Lower lobe of right lung (tissue), 2 donors: ENCODE measurements at regions not wholly inside any gene's neighbourhood (a gene's known extent, or its start where the extent isn't known, plus 50 kb on each side); places are given as distances from the start of the nearest gene placed in this dataset.

Experiments
- ATAC-seq, 2 donors: fragments of 200-7000 bp; cut with Tn5 transposase; one replicate each; pipeline ENCODE4 v1.9.1; 2020 to 2022; ENCODE audit warnings: mild to moderate bottlenecking in 2 of 2, moderate library complexity in 2 of 2
- DNase-seq: peaks from one replicate; pipeline ENCODE4 v3.0.0-alpha.2; 2020
- H3K27ac ChIP-seq: fragments of 200-600 bp; one replicate; pipeline ENCODE4 v1.8.0; 2022
- H3K27me3 ChIP-seq: fragments of 200-600 bp; one replicate; pipeline ENCODE4 v1.8.0; 2022; ENCODE audit warnings: low read depth
- H3K36me3 ChIP-seq: fragments of 200-600 bp; one replicate; pipeline ENCODE4 v1.8.0; 2022; ENCODE audit warnings: mild to moderate bottlenecking
- H3K4me1 ChIP-seq: fragments of 200-600 bp; one replicate; pipeline ENCODE4 v1.8.0; 2022
- H3K4me3 ChIP-seq: fragments of 200-600 bp; one replicate; pipeline ENCODE4 v1.8.0; 2022; ENCODE audit warnings: mild to moderate bottlenecking
- H3K9me3 ChIP-seq: fragments of 200-600 bp; one replicate; pipeline ENCODE4 v1.8.0; 2022
- CTCF ChIP-seq: fragments of 200-600 bp; IDR thresholded peaks from one replicate; pipeline ENCODE4 v1.8.0; 2022; ENCODE audit warnings: antibody characterized with exemption, mild to moderate bottlenecking
- intact Hi-C: fragments of 100-400 bp; cut with DNase I; formaldehyde crosslinking; loops from one replicate; pipeline ENCODE4 v1.11.0; 2022
- donor health status: DM: no; HTN: yes; CAD: no; lungs with severe emphysema.

- Histone ChIP-seq H3K4me3 (no peak overlapping the region), H3K4me1 (no peaks in the 10 kb centered on the region), H3K9me3 (no peaks in the 10 kb centered on the region), H3K36me3 (no peaks in the 10 kb centered on the region), H3K27ac (no peak overlapping the region), H3K27me3 (no peaks in the 10 kb centered on the region)
- intact Hi-C loops = no loop called here
- ATAC-seq (no peak), DNase-seq (no peak)
- no peak for TF ChIP-seq CTCF
These were observed 54.0 kb upstream of the PDE3A start for GRCh38 chr12:20314328-20314727.

- intact Hi-C loops = no loop called here
- Histone ChIP-seq H3K36me3 (no peaks in the 10 kb centered on the region), H3K4me1 (no peaks in the 10 kb centered on the region), H3K27ac (no peak overlapping the region), H3K27me3 (no peaks in the 10 kb centered on the region), H3K4me3 (no peak overlapping the region), H3K9me3 (no peaks in the 10 kb centered on the region)
- DNase-seq = no peak
- no peak for ATAC-seq
- TF ChIP-seq CTCF = no peak
These were observed 50.8 kb upstream of the PDE3A start for GRCh38 chr12:20317554-20317953.
